ENCODE measurements at regions not wholly inside any gene's neighbourhood (a gene's known extent, or its start where the extent isn't known, plus 50 kb on each side); places are given as distances from the start of the nearest gene placed in this dataset.

DNA sequence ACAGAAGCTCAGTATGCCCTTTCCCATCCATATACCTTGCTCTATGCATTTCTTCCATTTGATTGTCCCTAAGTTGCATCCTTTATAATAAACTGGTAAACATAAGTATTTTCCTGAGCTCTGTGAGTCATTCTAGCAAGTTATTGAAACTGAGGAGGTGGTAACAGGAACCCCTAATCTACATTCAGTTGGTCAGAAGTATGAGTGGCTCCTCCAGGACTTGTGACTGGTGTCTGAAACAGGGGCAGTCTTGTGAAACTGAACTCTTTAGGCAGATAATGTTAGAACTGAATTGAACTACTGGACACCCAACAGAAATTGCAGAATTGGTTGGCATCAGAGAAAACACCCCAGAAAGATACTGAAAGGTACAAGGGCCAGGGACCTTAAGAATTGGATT, 133.1 kb upstream of the POU5F2 start:
- intact Hi-C loops (cut with DNase I): no loop called here
- Histone ChIP-seq H3K4me1 (no peaks in the 10 kb centered on the region), H3K4me3 (no peak overlapping the region)

DNA sequence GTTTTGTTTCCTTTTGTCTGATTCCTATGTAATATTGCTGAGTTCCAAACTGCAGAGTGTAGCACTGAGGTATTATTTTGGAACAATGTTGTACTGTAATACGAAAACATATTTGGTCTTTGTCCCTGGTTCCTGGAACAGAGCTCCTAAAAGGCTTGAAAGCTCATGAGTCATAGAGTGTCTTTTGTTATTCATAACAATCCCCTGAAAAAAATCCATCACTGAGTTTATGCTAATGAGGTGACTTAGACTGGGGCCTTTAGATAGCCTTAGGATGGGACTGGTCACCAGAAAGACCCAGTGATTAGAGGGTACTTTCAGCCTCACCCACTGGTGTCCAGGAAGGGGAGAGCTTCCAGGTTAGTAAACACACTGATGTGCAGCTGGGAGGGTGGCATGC, 132.7 kb upstream of the POU5F2 start:
- H3K36me3 ChIP-seq: no peaks in the 10 kb centered on the region
- no peaks in the 10 kb centered on the region for H3K4me1 ChIP-seq
- intact Hi-C loops (cut with DNase I): no loop called here
- H3K27me3 ChIP-seq: no peaks in the 10 kb centered on the region
- ATAC-seq: no peak
- no peak overlapping the region for H3K4me3 ChIP-seq
- TF ChIP-seq, protein P1, sequence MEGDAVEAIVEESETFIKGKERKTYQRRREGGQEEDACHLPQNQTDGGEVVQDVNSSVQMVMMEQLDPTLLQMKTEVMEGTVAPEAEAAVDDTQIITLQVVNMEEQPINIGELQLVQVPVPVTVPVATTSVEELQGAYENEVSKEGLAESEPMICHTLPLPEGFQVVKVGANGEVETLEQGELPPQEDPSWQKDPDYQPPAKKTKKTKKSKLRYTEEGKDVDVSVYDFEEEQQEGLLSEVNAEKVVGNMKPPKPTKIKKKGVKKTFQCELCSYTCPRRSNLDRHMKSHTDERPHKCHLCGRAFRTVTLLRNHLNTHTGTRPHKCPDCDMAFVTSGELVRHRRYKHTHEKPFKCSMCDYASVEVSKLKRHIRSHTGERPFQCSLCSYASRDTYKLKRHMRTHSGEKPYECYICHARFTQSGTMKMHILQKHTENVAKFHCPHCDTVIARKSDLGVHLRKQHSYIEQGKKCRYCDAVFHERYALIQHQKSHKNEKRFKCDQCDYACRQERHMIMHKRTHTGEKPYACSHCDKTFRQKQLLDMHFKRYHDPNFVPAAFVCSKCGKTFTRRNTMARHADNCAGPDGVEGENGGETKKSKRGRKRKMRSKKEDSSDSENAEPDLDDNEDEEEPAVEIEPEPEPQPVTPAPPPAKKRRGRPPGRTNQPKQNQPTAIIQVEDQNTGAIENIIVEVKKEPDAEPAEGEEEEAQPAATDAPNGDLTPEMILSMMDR (IDR thresholded peaks at IDR 0.05): no peak
- H3K9me3 ChIP-seq: no peaks in the 10 kb centered on the region
- no peak for DNase-seq
- H3K27ac ChIP-seq: no peak overlapping the region

More for the DNA sequence above, 133.1 kb upstream of the POU5F2 start:
- H3K9me3 ChIP-seq: no peaks in the 10 kb centered on the region
- TF ChIP-seq, protein P1 (IDR thresholded peaks at IDR 0.05): no peak
- no peaks in the 10 kb centered on the region for H3K27me3 ChIP-seq
- DNase-seq: no peak
- H3K36me3 ChIP-seq: no peaks in the 10 kb centered on the region
- H3K27ac ChIP-seq: no peak overlapping the region
- ATAC-seq: no peak

DNA sequence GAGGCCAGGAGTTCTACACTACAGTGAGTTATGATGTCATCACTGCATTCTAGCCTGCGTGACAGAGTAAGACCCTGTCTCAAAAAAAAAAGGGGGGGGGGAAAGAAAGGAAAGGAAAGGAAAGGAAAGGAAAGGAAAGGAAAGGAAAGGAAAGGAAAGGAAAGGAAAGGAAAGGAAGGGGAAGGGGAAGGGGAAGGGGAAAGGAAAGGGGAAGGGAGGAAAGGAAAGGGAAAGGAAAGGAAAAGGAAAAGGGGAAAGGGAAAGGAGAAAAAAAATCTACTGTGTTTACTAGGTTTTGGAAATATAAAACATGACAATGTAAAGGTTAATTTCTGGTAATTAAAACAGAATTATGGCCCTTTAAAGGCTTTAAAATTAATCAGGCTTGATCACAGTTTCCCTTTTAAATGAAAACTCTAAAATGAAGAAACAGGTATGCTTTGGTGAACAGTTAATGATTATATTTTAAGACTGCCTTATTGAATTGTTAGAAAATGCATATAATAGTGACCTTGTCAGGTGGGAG, 131.9 kb upstream of the POU5F2 start:
- intact Hi-C loops (cut with DNase I): no loop called here
- H3K9me3 ChIP-seq: no peaks in the 10 kb centered on the region
- TF ChIP-seq, protein P1 (IDR thresholded peaks at IDR 0.05): no peak
- no peaks in the 10 kb centered on the region for H3K36me3 ChIP-seq
- H3K27me3 ChIP-seq: no peaks in the 10 kb centered on the region
- H3K27ac ChIP-seq: no peak overlapping the region
- DNase-seq (no peak), ATAC-seq (no peak)
- no peak overlapping the region for H3K4me3 ChIP-seq
- no peaks in the 10 kb centered on the region for H3K4me1 ChIP-seq

DNA sequence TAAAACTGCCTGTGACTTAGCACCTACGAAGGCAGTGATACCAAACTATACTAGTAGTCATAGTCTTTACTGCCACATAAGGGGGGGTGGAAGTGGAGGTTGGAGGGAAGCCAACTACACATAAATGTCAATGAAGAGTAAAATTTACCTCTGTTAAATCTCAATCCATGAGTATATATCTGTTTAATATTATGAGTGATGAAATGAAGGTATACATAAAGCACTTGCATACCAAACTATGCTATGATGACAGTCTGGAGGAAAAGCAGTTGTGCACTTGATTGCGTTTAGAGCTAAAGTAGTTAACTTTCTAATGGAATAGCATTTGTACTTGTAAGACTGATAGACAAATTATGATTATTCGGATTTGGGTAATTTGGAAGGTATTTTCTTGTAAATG, 129.2 kb upstream of the POU5F2 start:
- Histone ChIP-seq H3K27ac (no peak overlapping the region), H3K27me3 (no peaks in the 10 kb centered on the region), H3K4me3 (no peak overlapping the region), H3K36me3 (no peaks in the 10 kb centered on the region), H3K4me1 (no peaks in the 10 kb centered on the region), H3K9me3 (no peaks in the 10 kb centered on the region)
- intact Hi-C loops (cut with DNase I): no loop called here
- ATAC-seq (no peak), DNase-seq (no peak)
- TF ChIP-seq, protein P1 (IDR thresholded peaks at IDR 0.05): no peak

DNA sequence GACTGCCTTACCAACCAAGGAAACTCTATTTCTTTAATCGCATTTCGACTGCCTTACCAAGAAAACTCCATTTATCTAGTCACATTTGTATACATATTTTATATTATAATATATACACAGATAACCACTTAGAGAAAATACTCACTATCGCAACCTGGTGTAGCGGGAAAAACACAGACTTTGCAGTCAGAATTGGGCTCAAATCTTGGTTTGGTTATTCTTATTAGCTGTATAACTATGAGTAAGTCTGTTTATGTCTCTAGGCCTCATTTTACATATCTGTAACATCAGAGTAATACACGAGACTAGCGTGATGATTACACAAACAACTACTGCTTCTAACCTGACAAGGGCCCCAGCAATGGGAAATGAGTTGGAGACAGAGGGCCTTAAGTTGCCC, 127.5 kb upstream of the POU5F2 start:
- intact Hi-C loops (cut with DNase I): no loop called here
- ATAC-seq: no peak
- TF ChIP-seq, protein P1 (IDR thresholded peaks at IDR 0.05): no peak

DNA sequence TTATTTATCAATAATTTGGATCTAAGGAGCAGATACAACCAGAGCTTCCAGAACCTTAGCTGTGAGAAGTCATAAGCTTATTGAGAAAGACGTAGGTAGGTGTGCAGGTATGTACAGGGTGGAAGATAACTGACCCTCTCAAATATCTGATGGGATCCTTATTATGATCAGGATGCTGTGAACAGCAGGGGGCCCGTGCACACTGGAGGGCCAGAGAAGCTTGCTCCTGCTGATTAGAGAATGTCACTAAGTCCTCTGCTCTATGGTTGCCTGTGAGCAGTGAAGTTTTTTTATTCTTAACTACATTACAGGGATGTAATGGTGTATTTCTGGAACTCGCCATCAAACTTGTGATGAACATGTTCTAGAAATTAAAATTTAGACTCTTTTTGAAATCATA, 108.9 kb upstream of the POU5F2 start:
- Histone ChIP-seq H3K4me1 (no peaks in the 10 kb centered on the region), H3K9me3 (no peaks in the 10 kb centered on the region), H3K27me3 (no peaks in the 10 kb centered on the region), H3K4me3 (no peak overlapping the region), H3K27ac (no peak overlapping the region), H3K36me3 (no peaks in the 10 kb centered on the region)
- DNase-seq: no peak
- TF ChIP-seq, protein P1 (IDR thresholded peaks at IDR 0.05): no peak
- intact Hi-C loops (cut with DNase I): no loop called here
- ATAC-seq: no peak

More for the DNA sequence above, 127.5 kb upstream of the POU5F2 start:
- no peak overlapping the region for H3K4me3 ChIP-seq
- H3K4me1 ChIP-seq: no peaks in the 10 kb centered on the region
- H3K27ac ChIP-seq: no peak overlapping the region
- H3K36me3 ChIP-seq: no peaks in the 10 kb centered on the region
- no peaks in the 10 kb centered on the region for H3K27me3 ChIP-seq
- no peak for DNase-seq
- H3K9me3 ChIP-seq: no peaks in the 10 kb centered on the region

Data from upper lobe of right lung (tissue), 1 donor.